ENCODE measurements at regions not wholly inside any gene's neighbourhood (a gene's known extent, or its start where the extent isn't known, plus 50 kb on each side); places are given as distances from the start of the nearest gene placed in this dataset.

- DNase-seq (ENCODE audit: extremely low read depth in 1 of 2, low read depth in 1 of 2), result no peak
Observed at GRCh38 chr20:52289956-52290565, 98.5 kb upstream of the ZFP64 start.

GRCh38 chr20:52280407-52280806 lies 88.8 kb upstream of the ZFP64 start:
- DNase-seq (ENCODE audit: extremely low read depth in 1 of 2, low read depth in 1 of 2), result no peak

GRCh38 chr20:52279706-52280105 lies 88.1 kb upstream of the ZFP64 start:
- DNase-seq (ENCODE audit: extremely low read depth in 1 of 2, low read depth in 1 of 2), result no peak

GRCh38 chr20:52275181-52275691 lies 83.7 kb upstream of the ZFP64 start:
- no peak for DNase-seq (ENCODE audit: extremely low read depth in 1 of 2, low read depth in 1 of 2)

- DNase-seq (ENCODE audit: extremely low read depth in 1 of 2, low read depth in 1 of 2), result no peak
Observed at GRCh38 chr20:52270696-52271095, 79.1 kb upstream of the ZFP64 start.

- no peak for DNase-seq (ENCODE audit: extremely low read depth in 1 of 2, low read depth in 1 of 2)
Observed at GRCh38 chr20:52270001-52270606, 78.5 kb upstream of the ZFP64 start.

- DNase-seq (ENCODE audit: extremely low read depth in 1 of 2, low read depth in 1 of 2), result no peak
Observed at GRCh38 chr20:52269321-52269720, 77.7 kb upstream of the ZFP64 start.

GRCh38 chr20:52268184-52268749 lies 76.7 kb upstream of the ZFP64 start:
- no peak for DNase-seq (ENCODE audit: extremely low read depth in 1 of 2, low read depth in 1 of 2)

- no peak for DNase-seq (ENCODE audit: extremely low read depth in 1 of 2, low read depth in 1 of 2)
Observed at GRCh38 chr20:52267418-52267817, 75.8 kb upstream of the ZFP64 start.

GRCh38 chr20:52263757-52264156 lies 72.2 kb upstream of the ZFP64 start:
- DNase-seq (ENCODE audit: extremely low read depth in 1 of 2, low read depth in 1 of 2), result no peak

- DNase-seq (ENCODE audit: extremely low read depth in 1 of 2, low read depth in 1 of 2), result no peak
Observed at GRCh38 chr20:52261792-52262191, 70.2 kb upstream of the ZFP64 start.

- no peak for DNase-seq (ENCODE audit: extremely low read depth in 1 of 2, low read depth in 1 of 2)
Observed at GRCh38 chr20:52259295-52259694, 67.7 kb upstream of the ZFP64 start.

- DNase-seq (ENCODE audit: extremely low read depth in 1 of 2, low read depth in 1 of 2), result no peak
Observed at GRCh38 chr20:52256454-52256853, 64.9 kb upstream of the ZFP64 start.

- no peak for DNase-seq (ENCODE audit: extremely low read depth in 1 of 2, low read depth in 1 of 2)
Observed at GRCh38 chr20:52252664-52253063, 61.1 kb upstream of the ZFP64 start.

GRCh38 chr20:52251827-52252226 lies 60.2 kb upstream of the ZFP64 start:
- no peak for DNase-seq (ENCODE audit: extremely low read depth in 1 of 2, low read depth in 1 of 2)

- no peak for DNase-seq (ENCODE audit: extremely low read depth in 1 of 2, low read depth in 1 of 2)
Observed at GRCh38 chr20:52251136-52251700, 59.6 kb upstream of the ZFP64 start.

- DNase-seq (ENCODE audit: extremely low read depth in 1 of 2, low read depth in 1 of 2), result no peak
Observed at GRCh38 chr20:52247548-52247947, 56.0 kb upstream of the ZFP64 start.

- DNase-seq (ENCODE audit: extremely low read depth in 1 of 2, low read depth in 1 of 2), result no peak
Observed at GRCh38 chr20:52246366-52246765, 54.8 kb upstream of the ZFP64 start.

GRCh38 chr20:52244702-52245101 lies 53.1 kb upstream of the ZFP64 start:
- DNase-seq (ENCODE audit: extremely low read depth in 1 of 2, low read depth in 1 of 2), result no peak

- DNase-seq (ENCODE audit: extremely low read depth in 1 of 2, low read depth in 1 of 2), result no peak
Observed at GRCh38 chr20:52242237-52243230, 51.0 kb upstream of the ZFP64 start.
